GM12864 (cell line): ENCODE measurements at regions not wholly inside any gene's neighbourhood (a gene's known extent, or its start where the extent isn't known, plus 50 kb on each side); places are given as distances from the start of the nearest gene placed in this dataset.

Experiments used
- DNase-seq: peaks from one replicate; pipeline ENCODE4 v3.0.0-alpha.2; 2011; ENCODE audit warnings: low read depth
- H3K4me3 ChIP-seq: 2 replicates; pipeline ENCODE4 v1.5.1; 2011; ENCODE audit warnings: mild to moderate bottlenecking, low read depth, low read length, control low read depth
- TF ChIP-seq, protein P1 (sequence below): IDR thresholded peaks from 2 replicates; pipeline ENCODE4 v1.5.1; 2011; ENCODE audit warnings: low read depth, mild to moderate bottlenecking, moderate library complexity, low read length, control low read depth, inconsistent platforms; ENCODE audit errors: missing control alignments

- no peak for DNase-seq
- H3K4me3 ChIP-seq: no peak overlapping the region
- TF ChIP-seq, protein P1, sequence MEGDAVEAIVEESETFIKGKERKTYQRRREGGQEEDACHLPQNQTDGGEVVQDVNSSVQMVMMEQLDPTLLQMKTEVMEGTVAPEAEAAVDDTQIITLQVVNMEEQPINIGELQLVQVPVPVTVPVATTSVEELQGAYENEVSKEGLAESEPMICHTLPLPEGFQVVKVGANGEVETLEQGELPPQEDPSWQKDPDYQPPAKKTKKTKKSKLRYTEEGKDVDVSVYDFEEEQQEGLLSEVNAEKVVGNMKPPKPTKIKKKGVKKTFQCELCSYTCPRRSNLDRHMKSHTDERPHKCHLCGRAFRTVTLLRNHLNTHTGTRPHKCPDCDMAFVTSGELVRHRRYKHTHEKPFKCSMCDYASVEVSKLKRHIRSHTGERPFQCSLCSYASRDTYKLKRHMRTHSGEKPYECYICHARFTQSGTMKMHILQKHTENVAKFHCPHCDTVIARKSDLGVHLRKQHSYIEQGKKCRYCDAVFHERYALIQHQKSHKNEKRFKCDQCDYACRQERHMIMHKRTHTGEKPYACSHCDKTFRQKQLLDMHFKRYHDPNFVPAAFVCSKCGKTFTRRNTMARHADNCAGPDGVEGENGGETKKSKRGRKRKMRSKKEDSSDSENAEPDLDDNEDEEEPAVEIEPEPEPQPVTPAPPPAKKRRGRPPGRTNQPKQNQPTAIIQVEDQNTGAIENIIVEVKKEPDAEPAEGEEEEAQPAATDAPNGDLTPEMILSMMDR: no peak
Observed at GRCh38 chr3:21835264-21835663, 84.3 kb upstream of the ZNF385D start.

GRCh38 chr3:21836227-21836626 lies 85.2 kb upstream of the ZNF385D start:
- DNase-seq: no peak
- TF ChIP-seq, protein P1: no peak
- no peak overlapping the region for H3K4me3 ChIP-seq

- TF ChIP-seq, protein P1: no peak
- DNase-seq: no peak
- H3K4me3 ChIP-seq: no peak overlapping the region
Observed at GRCh38 chr3:21839176-21839575, 88.2 kb upstream of the ZNF385D start.

- TF ChIP-seq, protein P1: peak; percentile 27
- no peak for DNase-seq
- H3K4me3 ChIP-seq: no peak overlapping the region
Observed at GRCh38 chr3:21839592-21839991, 88.6 kb upstream of the ZNF385D start.

DNA sequence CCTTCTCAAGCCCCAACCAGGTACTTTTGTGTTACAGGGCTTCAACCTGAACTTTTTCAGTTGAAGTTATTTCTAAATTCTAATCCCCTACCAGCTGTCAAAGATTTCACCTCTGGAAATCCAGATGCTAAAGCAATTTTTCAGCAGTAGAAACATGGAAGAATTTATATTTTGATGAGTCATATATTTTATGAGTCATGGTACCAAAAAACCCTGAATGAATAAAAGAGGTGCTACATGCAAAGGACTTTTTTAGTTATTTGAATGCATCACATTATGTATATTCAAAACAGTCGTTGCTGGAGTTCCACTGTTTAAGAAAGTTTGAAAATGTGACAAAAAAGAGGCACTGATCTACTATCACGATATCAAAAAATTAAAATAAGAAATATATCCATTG lies 96.0 kb upstream of the ZNF385D start:
- no peak overlapping the region for H3K4me3 ChIP-seq
- no peak for DNase-seq
- TF ChIP-seq, protein P1: no peak

DNA sequence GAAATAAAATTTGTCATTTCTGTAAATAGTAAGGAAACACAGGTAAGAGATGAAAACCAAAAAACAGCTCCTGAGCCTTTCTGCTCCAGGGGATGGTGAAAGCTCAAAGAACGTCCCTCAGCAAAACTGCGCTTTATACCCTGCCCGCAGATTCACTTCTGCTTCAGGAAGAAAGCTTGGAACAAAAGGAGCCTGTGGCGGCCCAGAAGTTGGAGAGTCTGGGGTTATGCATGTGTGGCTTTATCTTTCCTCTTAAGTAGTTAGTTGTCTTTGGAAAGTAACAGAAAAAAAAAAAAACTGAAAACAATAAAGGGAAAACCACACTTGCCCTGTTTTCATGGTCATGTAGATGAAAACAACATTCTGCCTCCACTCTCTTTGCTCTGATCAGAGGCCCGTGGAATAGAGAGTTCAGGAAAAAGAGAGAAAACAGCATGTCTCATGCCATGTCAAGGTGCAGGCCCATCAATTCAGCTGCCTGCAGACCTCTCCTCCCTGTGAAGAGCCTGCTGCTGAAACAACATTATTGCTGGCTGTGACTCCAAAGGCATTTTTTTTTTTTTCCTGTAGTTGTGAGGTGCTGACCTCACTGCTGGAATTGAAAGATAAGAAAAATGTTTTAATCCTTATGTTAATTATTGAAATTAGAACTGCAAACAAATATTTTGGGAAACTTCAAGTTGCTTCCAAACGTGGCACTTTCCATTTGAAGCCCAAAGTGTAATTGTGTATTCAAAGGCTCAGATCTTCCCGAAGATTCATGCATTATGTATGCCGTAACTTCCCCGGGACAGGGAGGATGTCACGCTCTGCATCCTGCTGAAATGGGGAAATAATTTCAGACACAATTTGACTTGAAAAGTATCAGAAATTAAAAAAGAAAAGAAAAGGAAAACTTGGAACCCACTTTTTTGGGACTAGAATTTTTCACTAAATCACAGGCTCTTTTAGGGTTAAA lies 108.4 kb upstream of the ZNF385D start:
- TF ChIP-seq, protein P1: no peak
- no peak for DNase-seq
- H3K4me3 ChIP-seq: no peak overlapping the region

DNA sequence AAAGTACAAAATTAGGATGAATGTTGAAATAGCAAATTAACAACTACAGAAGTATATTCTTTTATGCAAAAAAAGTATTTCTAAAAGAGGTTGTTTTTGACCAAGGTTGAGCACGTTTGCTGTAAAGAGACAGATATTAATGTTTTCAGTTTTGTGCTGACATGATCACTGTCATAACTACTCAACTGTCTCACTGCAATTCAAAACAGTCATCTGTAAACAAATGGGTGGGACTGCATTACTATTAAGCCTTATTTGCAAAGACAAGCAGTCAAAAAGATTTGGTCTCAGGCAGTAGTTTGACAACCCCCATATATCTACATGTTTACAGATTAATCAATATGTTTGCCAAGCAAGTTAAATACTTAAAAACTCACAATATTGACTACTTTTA lies 109.1 kb upstream of the ZNF385D start:
- no peak for DNase-seq
- no peak overlapping the region for H3K4me3 ChIP-seq
- TF ChIP-seq, protein P1: no peak
